IMR-90 (cell line): ENCODE measurements at regions not wholly inside any gene's neighbourhood (a gene's known extent, or its start where the extent isn't known, plus 50 kb on each side); places are given as distances from the start of the nearest gene placed in this dataset.

Source experiments
- ATAC-seq: fragments of 200-7000 bp; cut with Tn5 transposase; 2 replicates; pipeline ENCODE4 v1.9.1; 2020; ENCODE audit warnings: low read depth, mild to moderate bottlenecking, moderate library complexity
- BruUV-seq: library from RNA; stranded (reverse); fragments of 400-500 nt; replicated peaks from 2 replicates; lab custom pipeline; 2021; lab: Mats Ljungman, UMichigan
- CTCF ChIA-PET: fragments of 300-600 bp; formaldehyde crosslinking; extraction: SDS; loops from one replicate; lab custom pipeline; 2021; ENCODE audit warnings: antibody characterized with exemption; lab: Yijun Ruan, JAX
- POLR2A ChIA-PET: fragments of 300-600 bp; sonication (Branson Sonifier 250); formaldehyde crosslinking; loops from one replicate; lab custom pipeline; 2022; ENCODE audit warnings: antibody characterized with exemption; ENCODE audit not compliant: unreplicated experiment; lab: Charles Lee
- DNase-seq: peaks from one replicate; pipeline ENCODE4 v3.0.0; 2013
- H2AFZ ChIP-seq: replicated peaks from 2 replicates; pipeline ENCODE3; 2013; ENCODE audit warnings: low read length, mild to moderate bottlenecking; ENCODE audit not compliant: poor library complexity
- H2AK5ac ChIP-seq: 2 replicates; pipeline ENCODE4 v1.6.1; 2013; ENCODE audit warnings: low read depth, low read length, inconsistent platforms
- H2AK9ac ChIP-seq: replicated peaks from 2 replicates; pipeline ENCODE3; 2013; ENCODE audit warnings: mild to moderate bottlenecking, low read depth, low read length, moderate library complexity; ENCODE audit not compliant: poor library complexity
- H2BK120ac ChIP-seq: 2 replicates; pipeline ENCODE4 v1.6.1; 2013; ENCODE audit warnings: low read depth, low read length, inconsistent platforms
- H2BK15ac ChIP-seq: 3 replicates; pipeline ENCODE4 v1.6.1; 2013; ENCODE audit warnings: low read depth, low read length, inconsistent platforms
- H2BK20ac ChIP-seq: 2 replicates; pipeline ENCODE4 v1.6.1; 2013; ENCODE audit warnings: low read depth, mild to moderate bottlenecking, inconsistent platforms, low read length, moderate library complexity
- H2BK5ac ChIP-seq: 2 replicates; pipeline ENCODE4 v1.6.1; 2013; ENCODE audit warnings: mild to moderate bottlenecking, low read depth, low read length, inconsistent platforms; ENCODE audit not compliant: poor library complexity, severe bottlenecking
- H3K14ac ChIP-seq: replicated peaks from 2 replicates; pipeline ENCODE4 v1.6.1; 2013; ENCODE audit warnings: low read depth, low read length, inconsistent platforms
- H3K18ac ChIP-seq: 2 replicates; pipeline ENCODE4 v1.6.1; 2013; ENCODE audit warnings: low read depth, low read length, control low read depth
- H3K23ac ChIP-seq: 2 replicates; pipeline ENCODE4 v1.6.1; 2013; ENCODE audit warnings: low read depth, low read length, inconsistent platforms
- H3K27ac ChIP-seq: 2 replicates; pipeline ENCODE4 v1.5.1; 2013; ENCODE audit warnings: mild to moderate bottlenecking, control low read depth, low read length; ENCODE audit not compliant: insufficient read depth
- H3K27me3 ChIP-seq: 2 replicates; pipeline ENCODE4 v1.6.1; 2013; ENCODE audit warnings: low read length; ENCODE audit not compliant: control insufficient read depth, insufficient read depth
- H3K36me3 ChIP-seq: 2 replicates; pipeline ENCODE4 v1.6.1; 2013; ENCODE audit warnings: low read length, mixed read lengths; ENCODE audit not compliant: control insufficient read depth, insufficient read depth
- H3K4ac ChIP-seq: 2 replicates; pipeline ENCODE4 v1.6.1; 2013; ENCODE audit warnings: low read depth, low read length, inconsistent platforms
- H3K4me1 ChIP-seq: 2 replicates; pipeline ENCODE4 v1.6.1; 2013; ENCODE audit warnings: low read length, mixed read lengths; ENCODE audit not compliant: control insufficient read depth, insufficient read depth
- H3K4me2 ChIP-seq: 2 replicates; pipeline ENCODE4 v1.6.1; 2013; ENCODE audit warnings: low read depth, mild to moderate bottlenecking, control low read depth, low read length, moderate library complexity
- H3K4me3 ChIP-seq: 2 replicates; pipeline ENCODE4 v1.5.1; 2013; ENCODE audit warnings: low read depth, mild to moderate bottlenecking, control low read depth, low read length, moderate library complexity; ENCODE audit not compliant: insufficient read depth
- H3K56ac ChIP-seq: 2 replicates; pipeline ENCODE4 v1.6.1; 2013; ENCODE audit warnings: low read length, inconsistent platforms; ENCODE audit not compliant: insufficient read depth; ENCODE audit errors: extremely low read depth
- H3K79me1 ChIP-seq, 2 experiments: 2 replicates each; pipeline ENCODE4 v1.6.1; 2013; ENCODE audit warnings: low read length in 2 of 2, inconsistent platforms in 1 of 2, low read depth in 1 of 2
- H3K9ac ChIP-seq: 2 replicates; pipeline ENCODE4 v1.6.1; 2013; ENCODE audit warnings: low read depth, low read length, control low read depth
- H3K9me1 ChIP-seq: 2 replicates; pipeline ENCODE4 v1.6.1; 2013; ENCODE audit warnings: low read length, inconsistent platforms; ENCODE audit not compliant: insufficient read depth
- H3K9me3 ChIP-seq: 2 replicates; pipeline ENCODE4 v1.6.1; 2013; ENCODE audit warnings: low read length; ENCODE audit not compliant: control insufficient read depth, insufficient read depth
- H4K20me1 ChIP-seq: 2 replicates; pipeline ENCODE4 v1.6.1; 2013; ENCODE audit warnings: low read length, inconsistent platforms; ENCODE audit not compliant: insufficient read depth
- H4K5ac ChIP-seq: 2 replicates; pipeline ENCODE4 v1.6.1; 2013; ENCODE audit warnings: mild to moderate bottlenecking, low read depth, low read length, control low read depth
- H4K8ac ChIP-seq, 2 experiments: 2 replicates each; pipeline ENCODE4 v1.6.1; 2013; ENCODE audit warnings: low read depth in 2 of 2, low read length in 2 of 2, control low read depth in 1 of 2, inconsistent platforms in 1 of 2
- H4K91ac ChIP-seq: 2 replicates; pipeline ENCODE4 v1.6.1; 2013; ENCODE audit warnings: low read depth, low read length, inconsistent platforms; ENCODE audit not compliant: insufficient read depth
- BHLHE40 ChIP-seq: fragments of 150-350 bp; IDR thresholded peaks from 2 replicates; pipeline ENCODE4 v1.6.1; 2016; ENCODE audit warnings: mild to moderate bottlenecking, low read depth, low read length
- CEBPB ChIP-seq: IDR thresholded peaks from 2 replicates; pipeline ENCODE4 v1.6.1; 2012; ENCODE audit warnings: low read depth, low read length, improper control_type of control experiment
- CHD1 ChIP-seq: IDR thresholded peaks from 2 replicates; pipeline ENCODE4 v1.6.1; 2012; ENCODE audit warnings: low read depth, low read length, improper control_type of control experiment
- FOS ChIP-seq: fragments of 150-350 bp; IDR thresholded peaks from 2 replicates; pipeline ENCODE4 v1.6.1; 2016; ENCODE audit warnings: low read depth, low read length
- MAFK ChIP-seq: IDR thresholded peaks from 2 replicates; pipeline ENCODE4 v1.6.1; 2012; ENCODE audit warnings: low read depth, low read length, improper control_type of control experiment
- MAZ ChIP-seq: IDR thresholded peaks from 2 replicates; pipeline ENCODE4 v1.6.1; 2012; ENCODE audit warnings: low read depth, mild to moderate bottlenecking, low read length, improper control_type of control experiment, moderate library complexity, borderline replicate concordance
- MXI1 ChIP-seq: IDR thresholded peaks from 2 replicates; pipeline ENCODE4 v1.6.1; 2012; ENCODE audit warnings: low read depth, mild to moderate bottlenecking, low read length, moderate library complexity, borderline replicate concordance
- NFE2L2 ChIP-seq: fragments of 150-350 bp; IDR thresholded peaks from 2 replicates; pipeline ENCODE4 v1.6.1; 2016; ENCODE audit warnings: low read depth, mild to moderate bottlenecking, low read length
- POLR2A ChIP-seq: IDR thresholded peaks from 2 replicates; pipeline ENCODE4 v1.6.1; 2012; ENCODE audit warnings: mild to moderate bottlenecking, low read depth, low read length
- RAD21 ChIP-seq: IDR thresholded peaks from 2 replicates; pipeline ENCODE4 v1.6.1; 2012; ENCODE audit warnings: low read length, improper control_type of control experiment
- RCOR1 ChIP-seq: IDR thresholded peaks from 2 replicates; pipeline ENCODE4 v1.6.1; 2012; ENCODE audit warnings: mild to moderate bottlenecking, low read length, improper control_type of control experiment; ENCODE audit not compliant: insufficient replicate concordance
- SMC3 ChIP-seq: fragments of 150-350 bp; IDR thresholded peaks from 2 replicates; pipeline ENCODE4 v1.6.1; 2016; ENCODE audit warnings: low read depth, mild to moderate bottlenecking, antibody characterized with exemption, low read length, moderate library complexity
- WGBS, 2 experiments: methylation state at CpG; one replicate each; pipeline versions ENCODE4 v1.1.5 to v1.1.7; 2013; ENCODE audit warnings: missing lambda C conversion rate in 2 of 2; ENCODE audit not compliant: insufficient read length in 1 of 2; ENCODE audit errors: extremely low coverage in 2 of 2; 5-methylcytosine and 5-hydroxymethylcytosine counted together
- dilution Hi-C: fragments of 300-500 bp; cut with HindIII; formaldehyde crosslinking; loops from one replicate; pipeline ENCODE4 v1.14.3; 2018; ENCODE audit warnings: low sequenced_read_pairs; ENCODE audit not compliant: unreplicated experiment
- in situ Hi-C: fragments of 300-500 bp; cut with MboI; formaldehyde crosslinking; loops from 3 replicates; pipeline ENCODE4 v1.14.3; 2019; ENCODE audit warnings: low sequenced_read_pairs, inconsistent platforms, mixed read lengths
- intact Hi-C: fragments of 100-400 bp; cut with micrococcal nuclease; formaldehyde crosslinking; loops from 2 replicates; pipeline ENCODE4 v1.10.0; 2022
- TF ChIP-seq, protein P1 (sequence below): fragments of 150-350 bp; IDR thresholded peaks from 2 replicates; pipeline ENCODE4 v1.6.1; 2016; ENCODE audit warnings: low read depth, mild to moderate bottlenecking, low read length, moderate library complexity, borderline replicate concordance
- TF ChIP-seq, protein P2 (sequence below): fragments of 150-350 bp; IDR thresholded peaks from 2 replicates; pipeline ENCODE4 v1.6.1; 2017; ENCODE audit warnings: mild to moderate bottlenecking, antibody characterized with exemption, low read length, low read depth
- TF ChIP-seq, protein P3 (sequence below): conservative IDR thresholded peaks from 2 replicates; pipeline ENCODE4 v1.5.1; 2012; ENCODE audit warnings: mild to moderate bottlenecking, low read depth, low read length, improper control_type of control experiment

DNA sequence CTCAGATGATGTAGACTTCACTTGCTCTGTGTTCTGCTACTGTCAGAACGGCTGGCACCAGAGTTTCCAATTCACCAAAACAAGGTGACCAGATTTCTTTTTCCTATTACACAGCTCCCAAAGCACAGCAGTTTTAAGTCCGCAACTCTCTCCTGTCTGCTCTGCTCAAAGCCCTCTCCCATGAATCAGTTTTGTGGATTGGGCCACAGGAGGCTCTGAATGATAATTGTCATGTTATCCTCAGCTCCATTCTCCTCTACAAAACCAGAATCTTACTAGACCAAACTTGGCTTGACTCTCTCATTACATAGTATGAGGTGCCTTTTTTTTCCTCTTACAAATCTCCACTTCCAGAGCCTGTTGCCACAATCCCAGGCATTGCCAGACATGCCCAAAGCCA is 223.5 kb downstream of the SNX13 start:
- dilution Hi-C loops: no loop called here
- no peaks in the 10 kb centered on the region for H3K79me1 ChIP-seq
- no peak overlapping the region for H2AFZ ChIP-seq
- intact Hi-C loops: no loop called here
- no peak overlapping the region for H2BK20ac ChIP-seq
- H3K9ac ChIP-seq: no peak overlapping the region
- no peak overlapping the region for H3K27ac ChIP-seq
- H2AK9ac ChIP-seq: no peak overlapping the region
- ChIA-PET CTCF (no interaction called here), POLR2A (interaction anchor here (0.6 kb wide), 1 partner anchor 9 kb away, joined by 3 read pairs; no protein-coding TSS in a partner anchor)
- no peak overlapping the region for H3K23ac ChIP-seq
- H4K8ac ChIP-seq: no peak overlapping the region
- no peak overlapping the region for H3K4ac ChIP-seq
- TF ChIP-seq MAZ: no peak
- TF ChIP-seq, protein P1, sequence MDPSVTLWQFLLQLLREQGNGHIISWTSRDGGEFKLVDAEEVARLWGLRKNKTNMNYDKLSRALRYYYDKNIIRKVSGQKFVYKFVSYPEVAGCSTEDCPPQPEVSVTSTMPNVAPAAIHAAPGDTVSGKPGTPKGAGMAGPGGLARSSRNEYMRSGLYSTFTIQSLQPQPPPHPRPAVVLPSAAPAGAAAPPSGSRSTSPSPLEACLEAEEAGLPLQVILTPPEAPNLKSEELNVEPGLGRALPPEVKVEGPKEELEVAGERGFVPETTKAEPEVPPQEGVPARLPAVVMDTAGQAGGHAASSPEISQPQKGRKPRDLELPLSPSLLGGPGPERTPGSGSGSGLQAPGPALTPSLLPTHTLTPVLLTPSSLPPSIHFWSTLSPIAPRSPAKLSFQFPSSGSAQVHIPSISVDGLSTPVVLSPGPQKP: no peak
- no peak for TF ChIP-seq MXI1
- TF ChIP-seq MAFK: no peak
- TF ChIP-seq CHD1: no peak
- TF ChIP-seq NFE2L2: no peak
- TF ChIP-seq SMC3: no peak
- TF ChIP-seq, protein P2, sequence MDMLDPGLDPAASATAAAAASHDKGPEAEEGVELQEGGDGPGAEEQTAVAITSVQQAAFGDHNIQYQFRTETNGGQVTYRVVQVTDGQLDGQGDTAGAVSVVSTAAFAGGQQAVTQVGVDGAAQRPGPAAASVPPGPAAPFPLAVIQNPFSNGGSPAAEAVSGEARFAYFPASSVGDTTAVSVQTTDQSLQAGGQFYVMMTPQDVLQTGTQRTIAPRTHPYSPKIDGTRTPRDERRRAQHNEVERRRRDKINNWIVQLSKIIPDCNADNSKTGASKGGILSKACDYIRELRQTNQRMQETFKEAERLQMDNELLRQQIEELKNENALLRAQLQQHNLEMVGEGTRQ: no peak
- no peak for TF ChIP-seq RAD21
- no peak for TF ChIP-seq POLR2A
- TF ChIP-seq FOS: no peak
- no peak for TF ChIP-seq RCOR1
- TF ChIP-seq BHLHE40: no peak
- TF ChIP-seq, protein P3, sequence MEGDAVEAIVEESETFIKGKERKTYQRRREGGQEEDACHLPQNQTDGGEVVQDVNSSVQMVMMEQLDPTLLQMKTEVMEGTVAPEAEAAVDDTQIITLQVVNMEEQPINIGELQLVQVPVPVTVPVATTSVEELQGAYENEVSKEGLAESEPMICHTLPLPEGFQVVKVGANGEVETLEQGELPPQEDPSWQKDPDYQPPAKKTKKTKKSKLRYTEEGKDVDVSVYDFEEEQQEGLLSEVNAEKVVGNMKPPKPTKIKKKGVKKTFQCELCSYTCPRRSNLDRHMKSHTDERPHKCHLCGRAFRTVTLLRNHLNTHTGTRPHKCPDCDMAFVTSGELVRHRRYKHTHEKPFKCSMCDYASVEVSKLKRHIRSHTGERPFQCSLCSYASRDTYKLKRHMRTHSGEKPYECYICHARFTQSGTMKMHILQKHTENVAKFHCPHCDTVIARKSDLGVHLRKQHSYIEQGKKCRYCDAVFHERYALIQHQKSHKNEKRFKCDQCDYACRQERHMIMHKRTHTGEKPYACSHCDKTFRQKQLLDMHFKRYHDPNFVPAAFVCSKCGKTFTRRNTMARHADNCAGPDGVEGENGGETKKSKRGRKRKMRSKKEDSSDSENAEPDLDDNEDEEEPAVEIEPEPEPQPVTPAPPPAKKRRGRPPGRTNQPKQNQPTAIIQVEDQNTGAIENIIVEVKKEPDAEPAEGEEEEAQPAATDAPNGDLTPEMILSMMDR: no peak
- TF ChIP-seq CEBPB: no peak
- no peaks in the 10 kb centered on the region for H3K27me3 ChIP-seq
- H3K4me1 ChIP-seq: no peaks in the 10 kb centered on the region
- no peak overlapping the region for H2AK5ac ChIP-seq
- no peak for DNase-seq
- no peak overlapping the region for H3K4me3 ChIP-seq
- H2BK120ac ChIP-seq: no peak overlapping the region
- H3K9me1 ChIP-seq: no peaks in the 10 kb centered on the region
- no peak overlapping the region for H3K14ac ChIP-seq
- no peak overlapping the region for H3K56ac ChIP-seq
- H4K20me1 ChIP-seq: no peaks in the 10 kb centered on the region
- WGBS, 2 experiments: no CpG with 5 or more reads among the region's 2 CpGs
- no peak for ATAC-seq
- no TSS peak for BruUV-seq
- H4K5ac ChIP-seq: no peak overlapping the region
- no peaks in the 10 kb centered on the region for H3K36me3 ChIP-seq
- H2BK5ac ChIP-seq: no peak overlapping the region
- in situ Hi-C loops: loop anchor here (25.0 kb wide), 1 partner anchor 1945 kb away; no protein-coding TSS in a partner anchor
- H2BK15ac ChIP-seq: no peak overlapping the region
- H3K9me3 ChIP-seq: no peaks in the 10 kb centered on the region
- H3K4me2 ChIP-seq: no peak overlapping the region
- no peak overlapping the region for H4K91ac ChIP-seq
- H3K18ac ChIP-seq: no peak overlapping the region
